ENCODE measurements at regions not wholly inside any gene's neighbourhood (a gene's known extent, or its start where the extent isn't known, plus 50 kb on each side); places are given as distances from the start of the nearest gene placed in this dataset.

- no peak overlapping the region for H3K9ac ChIP-seq (ENCODE audit: insufficient read length, low read depth)
- H3K4me3 ChIP-seq (ENCODE audit: insufficient read length, low read depth): no peak overlapping the region
- H3K36me3 ChIP-seq (ENCODE audit: insufficient read depth, insufficient read length, low read length): no peaks in the 10 kb centered on the region
- no peaks in the 10 kb centered on the region for H3K27me3 ChIP-seq (ENCODE audit: insufficient read depth, insufficient read length)
- no peak for TF ChIP-seq YY1 (IDR thresholded peaks at IDR 0.05; ENCODE audit: insufficient read depth, insufficient read length)
- TF ChIP-seq ZNF274 (IDR thresholded peaks at IDR 0.05; ENCODE audit: low read depth, low read length): no peak
- no peak for TF ChIP-seq SUZ12 (IDR thresholded peaks at IDR 0.05; ENCODE audit: extremely low read depth, insufficient read depth, insufficient read length)
- no peaks in the 10 kb centered on the region for H3K4me1 ChIP-seq (ENCODE audit: insufficient read depth, insufficient read length)
- no peaks in the 10 kb centered on the region for H3K9me3 ChIP-seq (ENCODE audit: insufficient read depth, low read length)
- DNase-seq (ENCODE audit: low read depth, low spot score): no peak
Observed at GRCh38 chr10:36676756-36677430, 448.5 kb upstream of the ANKRD30A start.

GRCh38 chr10:36676321-36676720 lies 449.1 kb upstream of the ANKRD30A start:
- no peak overlapping the region for H3K9ac ChIP-seq (ENCODE audit: insufficient read length, low read depth)
- DNase-seq (ENCODE audit: low read depth, low spot score): no peak
- TF ChIP-seq SUZ12 (IDR thresholded peaks at IDR 0.05; ENCODE audit: extremely low read depth, insufficient read depth, insufficient read length) (no peak), ZNF274 (IDR thresholded peaks at IDR 0.05; ENCODE audit: low read depth, low read length) (no peak), YY1 (IDR thresholded peaks at IDR 0.05; ENCODE audit: insufficient read depth, insufficient read length) (no peak)

GRCh38 chr10:36675458-36675880 lies 449.9 kb upstream of the ANKRD30A start:
- Histone ChIP-seq H3K36me3 (ENCODE audit: insufficient read depth, insufficient read length, low read length) (no peaks in the 10 kb centered on the region), H3K4me1 (ENCODE audit: insufficient read depth, insufficient read length) (no peaks in the 10 kb centered on the region), H3K4me3 (ENCODE audit: insufficient read length, low read depth) (no peak overlapping the region), H3K27me3 (ENCODE audit: insufficient read depth, insufficient read length) (no peaks in the 10 kb centered on the region), H3K9me3 (ENCODE audit: insufficient read depth, low read length) (no peaks in the 10 kb centered on the region), H3K9ac (ENCODE audit: insufficient read length, low read depth) (no peak overlapping the region)
- no peak for DNase-seq (ENCODE audit: low read depth, low spot score)
- TF ChIP-seq SUZ12 (IDR thresholded peaks at IDR 0.05; ENCODE audit: extremely low read depth, insufficient read depth, insufficient read length) (no peak), YY1 (IDR thresholded peaks at IDR 0.05; ENCODE audit: insufficient read depth, insufficient read length) (no peak), ZNF274 (IDR thresholded peaks at IDR 0.05; ENCODE audit: low read depth, low read length) (no peak)

More at GRCh38 chr10:36676321-36676720, 449.1 kb upstream of the ANKRD30A start:
- Histone ChIP-seq H3K9me3 (ENCODE audit: insufficient read depth, low read length) (no peaks in the 10 kb centered on the region), H3K27me3 (ENCODE audit: insufficient read depth, insufficient read length) (no peaks in the 10 kb centered on the region), H3K36me3 (ENCODE audit: insufficient read depth, insufficient read length, low read length) (no peaks in the 10 kb centered on the region), H3K4me3 (ENCODE audit: insufficient read length, low read depth) (no peak overlapping the region), H3K4me1 (ENCODE audit: insufficient read depth, insufficient read length) (no peaks in the 10 kb centered on the region)

GRCh38 chr10:36671607-36672006 lies 453.8 kb upstream of the ANKRD30A start:
- DNase-seq (ENCODE audit: low read depth, low spot score): no peak
- TF ChIP-seq YY1 (IDR thresholded peaks at IDR 0.05; ENCODE audit: insufficient read depth, insufficient read length) (no peak), SUZ12 (IDR thresholded peaks at IDR 0.05; ENCODE audit: extremely low read depth, insufficient read depth, insufficient read length) (no peak), ZNF274 (IDR thresholded peaks at IDR 0.05; ENCODE audit: low read depth, low read length) (no peak)
- Histone ChIP-seq H3K9me3 (ENCODE audit: insufficient read depth, low read length) (no peaks in the 10 kb centered on the region), H3K4me1 (ENCODE audit: insufficient read depth, insufficient read length) (no peaks in the 10 kb centered on the region), H3K9ac (ENCODE audit: insufficient read length, low read depth) (no peak overlapping the region), H3K36me3 (ENCODE audit: insufficient read depth, insufficient read length, low read length) (no peaks in the 10 kb centered on the region), H3K27me3 (ENCODE audit: insufficient read depth, insufficient read length) (no peaks in the 10 kb centered on the region), H3K4me3 (ENCODE audit: insufficient read length, low read depth) (no peak overlapping the region)

GRCh38 chr10:36670621-36671402 lies 454.6 kb upstream of the ANKRD30A start:
- TF ChIP-seq YY1 (IDR thresholded peaks at IDR 0.05; ENCODE audit: insufficient read depth, insufficient read length) (no peak), ZNF274 (IDR thresholded peaks at IDR 0.05; ENCODE audit: low read depth, low read length) (no peak), SUZ12 (IDR thresholded peaks at IDR 0.05; ENCODE audit: extremely low read depth, insufficient read depth, insufficient read length) (no peak)
- Histone ChIP-seq H3K36me3 (ENCODE audit: insufficient read depth, insufficient read length, low read length) (no peaks in the 10 kb centered on the region), H3K9me3 (ENCODE audit: insufficient read depth, low read length) (no peaks in the 10 kb centered on the region), H3K4me3 (ENCODE audit: insufficient read length, low read depth) (no peak overlapping the region), H3K4me1 (ENCODE audit: insufficient read depth, insufficient read length) (no peaks in the 10 kb centered on the region), H3K9ac (ENCODE audit: insufficient read length, low read depth) (no peak overlapping the region), H3K27me3 (ENCODE audit: insufficient read depth, insufficient read length) (no peaks in the 10 kb centered on the region)
- DNase-seq (ENCODE audit: low read depth, low spot score): no peak

- Histone ChIP-seq H3K36me3 (ENCODE audit: insufficient read depth, insufficient read length, low read length) (no peaks in the 10 kb centered on the region), H3K27me3 (ENCODE audit: insufficient read depth, insufficient read length) (no peaks in the 10 kb centered on the region), H3K4me1 (ENCODE audit: insufficient read depth, insufficient read length) (no peaks in the 10 kb centered on the region), H3K4me3 (ENCODE audit: insufficient read length, low read depth) (no peak overlapping the region), H3K9ac (ENCODE audit: insufficient read length, low read depth) (no peak overlapping the region), H3K9me3 (ENCODE audit: insufficient read depth, low read length) (no peaks in the 10 kb centered on the region)
- TF ChIP-seq ZNF274 (IDR thresholded peaks at IDR 0.05; ENCODE audit: low read depth, low read length): no peak
- TF ChIP-seq SUZ12 (IDR thresholded peaks at IDR 0.05; ENCODE audit: extremely low read depth, insufficient read depth, insufficient read length): no peak
- no peak for TF ChIP-seq YY1 (IDR thresholded peaks at IDR 0.05; ENCODE audit: insufficient read depth, insufficient read length)
- no peak for DNase-seq (ENCODE audit: low read depth, low spot score)
Observed at GRCh38 chr10:36669615-36670352, 455.6 kb upstream of the ANKRD30A start.

GRCh38 chr10:36666451-36666850 lies 458.9 kb upstream of the ANKRD30A start:
- Histone ChIP-seq H3K4me1 (ENCODE audit: insufficient read depth, insufficient read length) (no peaks in the 10 kb centered on the region), H3K36me3 (ENCODE audit: insufficient read depth, insufficient read length, low read length) (no peaks in the 10 kb centered on the region), H3K27me3 (ENCODE audit: insufficient read depth, insufficient read length) (no peaks in the 10 kb centered on the region), H3K9ac (ENCODE audit: insufficient read length, low read depth) (no peak overlapping the region), H3K9me3 (ENCODE audit: insufficient read depth, low read length) (no peaks in the 10 kb centered on the region), H3K4me3 (ENCODE audit: insufficient read length, low read depth) (no peak overlapping the region)
- TF ChIP-seq SUZ12 (IDR thresholded peaks at IDR 0.05; ENCODE audit: extremely low read depth, insufficient read depth, insufficient read length) (no peak), ZNF274 (IDR thresholded peaks at IDR 0.05; ENCODE audit: low read depth, low read length) (no peak), YY1 (IDR thresholded peaks at IDR 0.05; ENCODE audit: insufficient read depth, insufficient read length) (no peak)
- no peak for DNase-seq (ENCODE audit: low read depth, low spot score)

Measured in NT2/D1 (cell line).